ENCODE measurements at regions not wholly inside any gene's neighbourhood (a gene's known extent, or its start where the extent isn't known, plus 50 kb on each side); places are given as distances from the start of the nearest gene placed in this dataset.

DNA sequence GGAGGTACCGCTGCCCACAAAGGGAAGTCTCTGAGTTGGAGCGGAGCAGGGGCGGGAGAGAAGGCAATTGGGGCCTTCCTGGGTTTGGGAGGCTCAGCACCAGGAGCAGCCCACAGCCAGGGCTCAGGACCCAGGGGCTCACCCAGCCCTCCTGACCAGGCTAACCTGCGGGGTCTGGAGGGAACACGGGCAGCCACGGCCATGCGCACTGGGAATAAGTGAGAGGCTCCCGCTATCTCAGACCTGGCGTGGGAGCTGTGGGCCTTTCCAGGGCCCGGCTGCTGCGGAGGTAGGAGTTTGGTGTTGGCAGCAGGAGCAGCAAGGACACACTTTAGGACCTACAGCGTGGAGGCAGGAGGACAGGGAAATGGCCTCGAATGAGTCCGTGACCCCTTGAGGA lies 69.0 kb downstream of the RRM2 start:
- TF ChIP-seq, protein P1, sequence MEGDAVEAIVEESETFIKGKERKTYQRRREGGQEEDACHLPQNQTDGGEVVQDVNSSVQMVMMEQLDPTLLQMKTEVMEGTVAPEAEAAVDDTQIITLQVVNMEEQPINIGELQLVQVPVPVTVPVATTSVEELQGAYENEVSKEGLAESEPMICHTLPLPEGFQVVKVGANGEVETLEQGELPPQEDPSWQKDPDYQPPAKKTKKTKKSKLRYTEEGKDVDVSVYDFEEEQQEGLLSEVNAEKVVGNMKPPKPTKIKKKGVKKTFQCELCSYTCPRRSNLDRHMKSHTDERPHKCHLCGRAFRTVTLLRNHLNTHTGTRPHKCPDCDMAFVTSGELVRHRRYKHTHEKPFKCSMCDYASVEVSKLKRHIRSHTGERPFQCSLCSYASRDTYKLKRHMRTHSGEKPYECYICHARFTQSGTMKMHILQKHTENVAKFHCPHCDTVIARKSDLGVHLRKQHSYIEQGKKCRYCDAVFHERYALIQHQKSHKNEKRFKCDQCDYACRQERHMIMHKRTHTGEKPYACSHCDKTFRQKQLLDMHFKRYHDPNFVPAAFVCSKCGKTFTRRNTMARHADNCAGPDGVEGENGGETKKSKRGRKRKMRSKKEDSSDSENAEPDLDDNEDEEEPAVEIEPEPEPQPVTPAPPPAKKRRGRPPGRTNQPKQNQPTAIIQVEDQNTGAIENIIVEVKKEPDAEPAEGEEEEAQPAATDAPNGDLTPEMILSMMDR (IDR thresholded peaks at IDR 0.05; ENCODE audit: low read depth, low read length): no peak
- no peak for TF ChIP-seq EZH2phosphoT487 (IDR thresholded peaks at IDR 0.05; ENCODE audit: low read depth)

Measured in OCI-LY3 (cell line).